GM18873 (cell line): ENCODE measurements at regions not wholly inside any gene's neighbourhood (a gene's known extent, or its start where the extent isn't known, plus 50 kb on each side); places are given as distances from the start of the nearest gene placed in this dataset.

Source experiments
- ATAC-seq: cut with Tn5 transposase; IDR thresholded peaks from one replicate; pipeline ENCODE4 v1.9.1; 2021; ENCODE audit warnings: mild to moderate bottlenecking, moderate library complexity, moderate number of reproducible peaks; ENCODE audit not compliant: unreplicated experiment, low FRiP score

DNA sequence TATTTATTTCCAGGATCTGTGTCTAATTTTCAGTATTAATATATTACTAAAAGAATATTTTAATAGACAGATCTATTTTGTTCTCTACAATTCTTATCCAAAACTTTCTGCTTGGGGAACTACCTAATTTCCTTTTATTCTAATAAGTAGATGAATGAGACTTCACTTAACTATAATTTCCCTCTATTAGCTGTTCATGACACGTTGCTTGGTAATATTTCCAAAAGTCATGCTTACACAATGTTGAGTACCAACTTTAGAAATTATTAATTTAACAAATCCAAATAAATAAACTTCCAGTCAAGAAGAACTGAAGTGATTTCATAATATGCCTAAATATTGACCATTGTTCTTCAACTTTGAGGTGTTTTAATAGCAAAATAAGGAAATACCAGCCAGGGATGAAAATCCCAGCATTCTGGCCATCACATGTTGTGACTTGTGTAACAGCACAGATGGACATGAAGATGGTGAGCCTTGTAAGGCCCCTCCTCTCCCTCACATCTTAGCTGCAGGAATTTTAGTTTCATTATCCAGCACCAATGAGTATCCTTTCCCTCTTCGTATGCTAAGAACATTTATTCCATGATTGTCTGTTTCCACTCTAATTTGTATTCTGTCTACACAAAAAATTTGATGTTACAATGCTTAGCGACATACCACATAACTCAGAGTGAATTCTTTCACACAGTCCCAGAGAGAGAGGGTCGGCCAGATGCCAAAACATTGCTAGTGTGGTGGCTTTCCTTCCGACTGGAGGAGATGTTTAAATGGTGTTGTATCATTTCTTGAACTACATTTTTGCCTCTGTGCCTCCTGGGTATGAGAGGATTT, 137.5 kb downstream of the FOXA2 start:
- no peak for ATAC-seq

DNA sequence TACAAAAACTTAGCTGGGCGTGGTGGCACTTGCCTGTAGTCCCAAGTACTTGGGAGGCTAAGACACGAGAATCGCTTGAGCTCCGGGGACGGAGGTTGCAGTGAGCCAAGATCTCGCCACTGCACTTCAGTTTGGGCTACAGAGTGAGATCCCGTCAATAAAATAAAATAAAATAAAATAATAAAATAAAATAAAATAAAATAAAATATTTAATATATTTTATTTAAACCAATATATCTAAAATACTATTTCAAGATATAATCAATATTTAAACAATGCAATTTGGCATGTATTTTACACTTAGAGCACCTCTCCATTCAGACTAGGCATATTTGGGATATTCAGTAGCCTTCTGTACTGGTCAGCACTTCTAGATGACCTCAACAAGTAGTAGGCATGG, 142.1 kb downstream of the FOXA2 start:
- ATAC-seq, result no peak

DNA sequence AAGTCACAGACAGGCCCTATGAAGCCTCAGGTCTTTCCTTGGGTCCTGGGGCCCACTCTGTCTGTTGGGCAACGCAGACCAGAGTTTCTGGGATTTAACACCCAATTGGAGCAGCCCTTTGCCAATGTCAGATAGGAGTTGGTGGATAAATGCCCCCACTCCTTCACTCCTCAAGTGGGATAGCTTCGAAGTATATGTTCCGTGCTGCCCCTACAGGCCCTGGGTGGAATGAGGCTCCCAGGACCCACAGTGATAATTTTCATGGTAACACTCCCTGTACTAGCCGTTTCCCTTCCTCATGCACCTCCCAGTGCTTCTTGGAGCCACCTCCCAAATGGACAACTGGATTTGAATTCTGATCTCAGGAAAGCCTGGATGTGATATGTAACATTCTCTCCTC, 145.4 kb downstream of the FOXA2 start:
- no peak for ATAC-seq

DNA sequence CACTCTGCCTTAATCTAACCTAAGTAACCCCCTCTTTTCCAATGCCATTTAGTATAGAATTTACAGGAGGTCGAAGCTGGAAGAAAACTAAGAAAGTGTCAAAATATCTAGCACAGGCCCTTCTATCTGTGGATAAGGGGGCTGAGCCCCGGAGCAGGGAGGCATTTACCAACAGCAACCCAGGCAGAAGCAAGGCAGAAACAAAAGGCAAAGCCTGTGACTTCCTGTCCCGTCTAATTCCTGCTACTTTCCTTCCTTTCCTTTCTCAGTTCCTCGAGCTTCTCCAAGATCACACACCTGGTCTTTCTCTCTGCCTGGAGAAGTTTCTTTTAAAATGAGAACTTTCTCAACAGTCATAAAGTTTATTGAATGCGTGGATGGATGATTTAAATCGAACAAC, 146.0 kb downstream of the FOXA2 start:
- no peak for ATAC-seq

DNA sequence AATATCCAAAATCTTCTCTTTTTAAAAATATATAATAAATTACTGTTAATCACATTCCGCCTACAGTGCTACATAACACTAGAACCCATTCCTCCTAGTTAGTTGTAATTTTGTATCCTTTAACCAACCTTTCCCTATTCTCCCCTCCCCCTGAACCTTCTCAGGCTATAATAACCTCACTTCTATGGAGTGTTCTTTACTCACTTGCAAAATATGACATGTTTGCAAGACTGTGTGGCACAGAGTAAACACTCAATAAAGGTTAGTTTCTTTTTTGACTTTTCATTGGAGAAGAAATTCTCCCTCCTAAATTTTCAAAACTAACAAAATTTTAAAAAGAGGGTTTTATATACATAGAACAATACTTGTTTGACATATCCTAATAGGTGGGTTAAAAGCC, 147.0 kb downstream of the FOXA2 start:
- no peak for ATAC-seq

DNA sequence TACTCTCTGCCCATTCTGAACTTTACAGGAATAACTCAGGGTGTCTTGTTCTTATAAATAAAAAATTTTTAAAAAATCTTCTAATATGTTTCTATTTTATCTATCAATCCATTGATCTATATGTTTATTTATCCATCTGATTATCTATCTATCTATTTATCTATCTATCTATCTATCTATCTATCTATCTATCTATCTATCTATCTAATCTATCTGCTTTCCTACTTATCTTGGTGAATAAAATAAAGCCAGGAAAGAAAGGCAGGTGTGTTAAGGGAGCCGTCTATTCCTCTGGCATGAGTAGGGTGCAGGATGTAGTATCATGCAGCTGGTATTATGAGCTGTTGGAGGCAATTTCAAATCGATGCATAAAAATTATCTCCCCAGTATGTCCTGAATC, 153.0 kb downstream of the FOXA2 start:
- no peak for ATAC-seq

DNA sequence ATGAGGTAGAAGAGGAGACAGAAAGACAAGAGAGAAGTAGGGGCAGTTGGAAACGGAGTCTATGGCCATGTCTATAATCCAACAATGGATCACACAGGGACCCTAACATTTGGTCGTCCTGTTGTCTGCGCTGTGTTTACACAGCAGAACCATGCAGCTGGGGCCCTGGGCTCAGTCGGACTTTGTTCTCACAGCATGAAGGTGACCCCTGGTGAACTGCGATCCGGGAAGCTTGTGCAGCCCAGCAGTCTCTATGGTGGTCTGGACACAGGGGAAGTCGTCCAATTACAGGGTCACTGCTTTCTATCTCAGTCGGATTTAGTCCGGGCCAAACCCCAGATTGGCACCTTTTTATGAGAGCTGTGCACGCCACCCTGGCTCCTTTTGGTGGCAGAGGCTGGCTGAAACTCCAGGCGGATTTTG, 153.6 kb downstream of the FOXA2 start:
- no peak for ATAC-seq

DNA sequence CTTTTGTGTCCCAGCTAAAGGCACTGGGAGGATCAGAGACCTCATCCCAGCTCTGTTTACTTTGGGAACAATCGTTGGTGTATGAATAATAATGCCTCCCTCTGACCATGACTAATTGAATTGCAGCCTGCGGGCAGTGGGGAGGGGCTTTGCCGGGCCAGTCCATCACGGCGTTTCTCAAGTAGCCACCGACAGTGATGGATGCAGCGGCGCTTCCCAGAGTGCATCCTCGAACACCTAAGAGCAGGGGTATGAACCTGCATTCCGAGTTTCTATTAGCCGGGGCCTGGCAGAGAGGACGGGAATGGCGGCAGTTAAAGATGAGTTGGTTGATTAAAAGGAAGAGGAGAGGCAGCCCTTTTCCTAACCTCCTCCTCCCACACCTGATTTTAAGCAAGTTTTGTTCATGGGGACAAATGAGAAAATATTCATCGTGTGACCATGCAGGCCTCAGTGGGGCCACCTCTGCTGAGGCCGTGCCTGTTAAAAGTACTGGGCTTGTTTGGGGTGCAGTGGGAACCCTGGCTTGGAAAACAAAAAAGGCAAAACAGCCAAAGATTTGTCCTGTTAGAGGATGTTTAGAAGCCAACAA, 154.1 kb downstream of the FOXA2 start:
- no peak for ATAC-seq

DNA sequence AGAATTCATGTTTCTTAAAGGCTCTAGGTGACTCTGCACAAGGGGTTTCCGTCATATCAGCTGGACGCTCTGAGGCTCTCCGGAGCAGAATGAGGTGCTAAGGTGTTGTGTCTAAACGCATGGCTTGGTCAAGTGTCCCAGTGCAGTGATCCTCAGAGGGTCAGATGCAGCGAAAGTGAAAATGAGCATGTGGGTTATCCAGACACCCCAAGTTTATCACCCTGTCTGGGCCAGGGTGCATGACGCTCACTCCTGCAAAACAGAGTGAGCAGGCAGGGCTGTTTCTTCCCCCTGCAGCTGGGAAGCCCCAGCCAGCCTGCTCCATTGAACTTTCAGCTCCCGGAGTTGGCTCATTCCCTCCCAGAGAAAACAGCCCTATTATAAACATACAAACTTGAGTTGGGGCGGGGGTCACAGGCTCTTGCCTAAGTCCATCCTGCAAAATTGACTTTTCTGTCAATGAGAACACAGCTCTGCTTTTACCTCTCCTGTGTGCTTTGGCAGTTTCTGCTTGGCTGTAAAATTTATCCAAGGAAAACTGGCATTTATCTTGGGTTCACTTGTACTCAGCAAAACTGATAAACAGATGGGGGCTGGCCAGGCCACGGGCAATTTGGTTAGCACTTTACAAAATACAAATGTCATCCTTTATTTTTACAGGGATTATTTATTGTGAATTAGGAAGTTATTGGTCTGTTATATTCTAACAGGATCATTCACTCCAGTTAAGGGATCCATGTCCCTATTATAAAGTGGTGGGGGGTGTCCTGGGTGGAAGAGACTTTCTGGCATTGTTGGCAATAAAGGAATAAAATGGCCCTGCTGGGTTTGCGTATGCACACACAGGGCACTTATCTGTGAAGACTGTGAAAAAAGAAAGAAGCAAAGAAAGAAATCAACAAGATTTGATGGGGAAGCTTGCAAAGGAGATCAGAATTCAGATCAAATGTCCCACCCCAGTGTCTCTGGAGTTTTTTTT, 154.9 kb downstream of the FOXA2 start:
- ATAC-seq, result no peak

DNA sequence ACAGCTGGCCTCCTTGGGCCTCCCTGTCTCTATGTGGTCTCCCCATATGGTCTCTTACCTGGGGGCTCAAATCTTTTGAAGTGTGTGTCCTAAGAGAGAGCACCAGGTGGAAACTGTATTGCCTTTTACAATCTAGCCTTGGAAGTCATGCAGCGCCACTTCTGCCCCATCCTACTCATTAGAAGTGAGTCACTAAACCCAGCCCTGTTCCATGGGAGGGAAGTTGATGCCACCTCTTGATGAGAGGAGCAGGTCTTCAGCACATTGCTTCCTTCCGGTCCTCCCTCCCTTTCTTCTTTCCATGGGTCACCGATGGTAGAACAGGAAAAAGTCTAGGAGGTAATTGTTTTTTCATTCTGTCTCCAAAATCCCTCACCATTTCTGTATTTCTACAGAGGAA, 156.3 kb downstream of the FOXA2 start:
- no peak for ATAC-seq

DNA sequence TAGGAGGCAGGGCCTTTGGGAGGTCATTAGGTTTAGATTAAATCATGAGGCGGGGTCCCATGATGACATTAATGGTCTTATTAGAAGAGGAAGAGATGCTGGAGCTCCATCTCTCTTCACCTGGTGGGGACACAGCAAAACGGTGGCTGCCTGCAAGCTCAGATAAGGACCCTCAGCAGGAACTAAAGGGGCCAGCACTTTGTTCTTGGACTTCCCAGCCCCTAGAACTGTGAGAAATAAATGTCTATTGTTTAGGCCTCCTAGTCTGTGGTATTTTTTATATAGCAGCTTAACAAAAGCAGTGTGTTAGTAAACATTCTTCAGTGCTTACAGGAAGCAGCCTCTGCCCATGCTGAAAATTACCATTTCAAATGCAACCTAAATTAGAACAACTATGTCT, 157.6 kb downstream of the FOXA2 start:
- ATAC-seq, result no peak

DNA sequence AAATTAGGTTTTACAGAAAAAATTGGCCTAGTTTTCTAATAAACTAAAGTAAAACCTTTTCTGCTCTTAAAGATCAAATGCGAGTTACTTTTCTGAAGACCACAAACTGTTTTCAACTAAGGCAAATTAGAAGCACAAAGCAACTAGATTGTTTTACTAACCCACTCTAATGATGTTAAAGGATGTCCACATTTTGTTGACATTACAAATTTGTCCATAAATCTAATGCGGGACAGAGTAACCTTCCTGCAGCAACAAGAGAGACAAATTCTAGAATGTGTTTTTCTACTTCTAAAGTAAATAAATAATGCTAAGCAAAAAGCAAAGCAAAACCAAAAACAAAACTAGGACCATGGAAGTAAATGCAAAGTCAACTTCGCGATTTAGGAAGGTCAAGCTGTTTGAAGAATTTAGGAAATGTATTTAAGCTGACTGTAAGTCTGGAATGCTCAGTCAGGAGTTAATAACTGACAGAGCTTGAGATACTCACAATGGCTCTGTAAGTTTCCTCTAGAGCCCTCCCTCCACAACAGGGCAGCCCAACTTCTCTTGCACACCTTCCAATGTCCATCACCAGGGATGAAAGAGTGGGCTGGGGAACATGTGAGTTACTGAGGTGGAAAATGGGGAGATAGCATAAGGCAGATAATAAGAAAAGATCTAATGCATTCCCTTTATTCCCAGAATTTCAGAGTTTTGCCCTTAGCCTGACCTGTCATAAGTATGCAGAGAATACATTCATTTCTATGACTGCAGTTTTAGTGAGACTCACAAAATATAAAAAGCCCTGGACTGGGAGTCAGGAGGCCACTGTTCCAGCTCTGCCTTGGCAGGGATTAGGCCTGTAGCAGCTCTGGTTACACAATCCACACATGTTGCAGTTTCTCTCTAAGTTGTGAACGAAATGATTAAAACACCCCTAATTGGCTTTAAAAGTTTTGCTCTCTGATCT, 158.8 kb downstream of the FOXA2 start:
- no peak for ATAC-seq

DNA sequence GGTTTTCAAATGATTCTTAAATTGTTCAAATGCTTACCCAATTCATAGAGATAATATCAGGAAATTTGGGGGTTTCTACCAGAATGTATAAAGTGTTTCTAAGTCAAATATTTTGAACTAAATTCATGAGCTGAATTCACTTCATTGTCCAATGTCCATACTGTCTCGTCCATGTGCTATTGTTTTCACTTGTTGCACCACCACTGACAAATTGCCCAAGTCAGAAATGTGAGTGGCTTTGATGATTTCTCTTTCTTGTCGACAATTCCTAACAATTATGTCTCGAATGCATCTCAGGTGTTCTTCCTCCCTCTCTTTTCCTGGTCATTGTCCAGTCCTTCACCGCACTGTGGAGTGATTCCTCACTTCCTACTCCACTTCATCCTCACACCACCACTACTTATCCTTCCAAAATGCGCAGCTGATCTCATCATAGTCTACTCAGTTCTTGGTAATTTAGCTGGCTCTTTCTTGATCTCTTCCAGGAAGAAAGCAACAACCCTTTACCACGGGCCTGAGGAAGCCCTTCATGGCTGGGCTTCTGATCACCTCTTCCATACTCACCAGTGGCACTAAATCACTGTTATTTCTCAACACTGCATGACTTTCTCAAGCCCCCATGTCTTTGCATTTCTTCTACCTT, 161.1 kb downstream of the FOXA2 start:
- no peak for ATAC-seq

DNA sequence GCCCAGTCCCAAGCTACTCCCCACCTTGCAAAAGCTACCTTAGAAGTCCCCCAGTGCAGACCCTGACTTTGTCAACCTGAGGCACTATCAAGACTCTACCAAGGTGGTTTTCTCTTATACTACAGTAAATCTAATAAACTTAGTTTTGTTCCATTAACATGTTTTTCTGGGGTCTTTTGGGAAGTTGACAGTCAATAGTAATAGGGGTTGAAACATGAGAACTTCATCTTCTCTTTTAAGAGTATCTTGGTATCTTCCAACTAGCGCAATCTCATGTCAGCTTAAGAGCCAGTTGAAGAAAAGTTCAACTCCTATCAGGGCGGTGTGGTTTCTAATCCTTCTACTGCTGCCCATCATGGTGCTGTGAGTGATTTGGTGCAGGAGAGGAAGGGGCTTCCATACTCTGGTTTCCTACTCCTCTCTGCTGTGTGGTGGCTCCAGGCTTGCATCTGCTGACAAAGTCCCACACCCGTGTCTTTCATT, 164.2 kb downstream of the FOXA2 start:
- ATAC-seq, result no peak

DNA sequence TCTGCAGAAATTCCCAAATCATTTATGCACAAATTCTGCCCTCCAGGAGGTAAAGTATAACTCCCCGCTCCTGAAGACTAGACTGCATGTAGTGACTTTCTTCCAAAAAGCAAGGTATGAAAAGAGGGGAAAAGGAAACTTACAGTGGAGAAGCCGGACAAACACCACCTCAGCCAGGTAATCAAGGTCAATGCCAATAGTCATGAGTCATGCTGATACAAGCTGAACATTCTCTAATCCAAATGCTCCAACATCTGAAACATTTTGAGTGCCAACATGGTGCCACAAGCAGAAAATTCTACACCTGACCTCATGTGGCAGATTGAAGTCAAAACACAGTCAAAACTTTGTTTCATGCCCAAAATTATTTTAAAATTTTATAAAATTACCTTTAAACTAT, 165.6 kb downstream of the FOXA2 start:
- no peak for ATAC-seq

DNA sequence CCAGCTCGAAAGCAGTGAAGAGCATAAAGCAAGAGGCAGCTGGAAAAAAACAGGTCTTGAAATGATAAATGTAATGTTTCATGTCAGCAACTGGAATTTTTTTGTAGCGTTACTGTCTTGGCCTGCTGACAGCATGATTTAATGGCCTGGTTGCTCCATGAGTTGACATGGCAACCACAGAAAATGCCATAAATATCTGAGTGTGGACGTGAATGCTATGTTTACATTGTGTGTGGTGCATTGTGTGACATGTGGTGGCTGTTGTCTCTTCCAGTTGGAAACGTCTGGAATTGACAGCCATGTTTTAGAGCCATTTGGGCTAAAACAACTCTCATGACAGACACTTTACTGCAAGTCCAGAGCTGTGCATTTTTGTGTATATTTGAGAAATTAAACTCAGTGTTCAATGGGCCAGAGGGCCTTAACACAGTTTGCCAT, 170.0 kb downstream of the FOXA2 start:
- no peak for ATAC-seq

DNA sequence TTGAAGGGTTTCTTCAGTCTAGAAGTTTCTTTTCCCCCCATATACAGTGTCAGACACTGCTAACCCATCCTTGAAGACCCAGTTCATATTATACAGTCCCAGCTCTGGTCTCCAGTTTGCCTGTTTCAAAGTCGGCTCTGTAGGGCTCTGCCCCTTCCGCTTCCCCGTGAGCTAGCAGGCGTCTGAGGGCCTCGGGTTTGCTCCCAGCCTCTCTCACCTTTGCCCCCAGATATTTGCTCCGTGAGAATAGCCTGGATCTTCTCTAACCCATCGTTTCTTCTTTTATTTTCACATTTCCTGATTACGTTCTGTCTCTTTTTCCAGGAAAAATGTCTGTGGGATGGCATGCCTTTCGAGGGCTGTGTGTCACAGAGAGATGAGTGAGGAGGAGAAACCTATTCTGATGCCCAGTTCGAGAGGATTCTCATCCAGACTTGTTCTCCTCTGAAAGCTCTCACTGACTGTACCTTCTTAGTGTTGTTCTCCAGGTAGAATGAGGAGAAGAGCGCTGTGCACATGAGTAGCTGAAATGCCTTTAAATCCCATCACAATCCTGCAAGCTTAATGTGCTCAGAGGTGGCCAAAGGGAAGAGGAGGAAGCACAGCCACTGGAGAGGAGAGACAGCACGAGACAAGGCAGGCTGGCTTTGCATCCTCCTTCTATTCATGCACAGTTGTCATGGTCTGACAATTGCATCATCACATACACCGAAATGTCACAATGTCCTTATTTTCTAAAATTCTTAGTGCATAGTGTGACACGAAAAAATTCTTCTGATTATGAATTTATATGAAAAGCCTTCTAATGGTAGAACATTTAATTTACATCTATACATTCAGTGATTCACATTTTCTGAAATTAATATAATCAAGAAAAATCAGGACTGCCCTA, 171.1 kb downstream of the FOXA2 start:
- no peak for ATAC-seq
